ENCODE measurements at regions not wholly inside any gene's neighbourhood (a gene's known extent, or its start where the extent isn't known, plus 50 kb on each side); places are given as distances from the start of the nearest gene placed in this dataset.

- Mint-ChIP-seq H3K27ac (no peak overlapping the region), H3K27me3 (peaks cover 0 to 10% of the 10 kb centered on the region in 2 donors)
- 80% methylated on average over 1 of the region's 3 CpGs for WGBS (ENCODE audit: insufficient coverage)
Observed at GRCh38 chr6:164414695-164415094, 894.7 kb downstream of the C6orf118 start.

GRCh38 chr6:164412566-164412965 is 896.8 kb downstream of the C6orf118 start:
- Mint-ChIP-seq H3K9me3 (peaks cover 5 to 9% (median 6%) of the 10 kb centered on the region in 3 donors), H3K27ac (no peak overlapping the region), H3K27me3 (peaks cover 0 to 10% of the 10 kb centered on the region in 2 donors), H3K4me3 (no peak overlapping the region), H3K36me3 (no peaks in the 10 kb centered on the region), H3K4me1 (peaks cover 0 to 4% (median 0%) of the 10 kb centered on the region in 3 donors)
- no peak for ATAC-seq (replicated peaks in 1 of 4)
- no peak overlapping the region for H3K27ac ChIP-seq (ENCODE audit: low read length)
- ChIA-PET CTCF (no interaction called here), POLR2A (no interaction called here)
- H3K9me3 ChIP-seq, result no peaks in the 10 kb centered on the region
- H3K4me1 ChIP-seq (ENCODE audit: control insufficient read depth in 1 of 2, extremely low read depth in 1 of 2, insufficient read depth in 2 of 2, low read length in 2 of 2), result no peaks in the 10 kb centered on the region
- DNase-seq, result no peak
- no peaks in the 10 kb centered on the region for H3K36me3 ChIP-seq (ENCODE audit: control insufficient read depth in 2 of 2, extremely low read depth in 1 of 2, insufficient read depth in 1 of 2, low read length in 1 of 2)
- H3K27me3 ChIP-seq (replicated peaks in 1 of 2; ENCODE audit: control insufficient read depth in 2 of 2, extremely low read depth in 1 of 2, insufficient read depth in 2 of 2, low read length in 1 of 2), result no peaks in the 10 kb centered on the region
- no CpG with 5 or more reads among the region's 2 CpGs for WGBS (ENCODE audit: insufficient coverage)
- no peak overlapping the region for H3K4me3 ChIP-seq (ENCODE audit: control insufficient read depth in 1 of 2, extremely low read depth in 1 of 2, low read length in 1 of 2)

More at GRCh38 chr6:164414695-164415094, 894.7 kb downstream of the C6orf118 start:
- POLR2A ChIA-PET, result no interaction called here
- Mint-ChIP-seq H3K36me3 (no peaks in the 10 kb centered on the region), H3K4me1 (peaks cover 0 to 4% (median 0%) of the 10 kb centered on the region in 3 donors), H3K9me3 (peaks cover 5 to 9% (median 6%) of the 10 kb centered on the region in 3 donors), H3K4me3 (no peak overlapping the region)
- Histone ChIP-seq H3K4me1 (ENCODE audit: control insufficient read depth in 1 of 2, extremely low read depth in 1 of 2, insufficient read depth in 2 of 2, low read length in 2 of 2) (no peaks in the 10 kb centered on the region), H3K36me3 (ENCODE audit: control insufficient read depth in 2 of 2, extremely low read depth in 1 of 2, insufficient read depth in 1 of 2, low read length in 1 of 2) (no peaks in the 10 kb centered on the region), H3K27ac (ENCODE audit: low read length) (no peak overlapping the region), H3K27me3 (replicated peaks in 1 of 2; ENCODE audit: control insufficient read depth in 2 of 2, extremely low read depth in 1 of 2, insufficient read depth in 2 of 2, low read length in 1 of 2) (no peaks in the 10 kb centered on the region), H3K9me3 (no peaks in the 10 kb centered on the region), H3K4me3 (ENCODE audit: control insufficient read depth in 1 of 2, extremely low read depth in 1 of 2, low read length in 1 of 2) (no peak overlapping the region)
- ATAC-seq (replicated peaks in 1 of 4) (no peak), DNase-seq (no peak)
- CTCF ChIA-PET, result no interaction called here

GRCh38 chr6:164410017-164410416 is 899.4 kb downstream of the C6orf118 start:
- no peaks in the 10 kb centered on the region for H3K36me3 Mint-ChIP-seq
- no peaks in the 10 kb centered on the region for H3K4me1 ChIP-seq (ENCODE audit: control insufficient read depth in 1 of 2, extremely low read depth in 1 of 2, insufficient read depth in 2 of 2, low read length in 2 of 2)
- ATAC-seq (replicated peaks in 1 of 4) (no peak), DNase-seq (no peak)
- 65% methylated on average over 3 of the region's 5 CpGs for WGBS (ENCODE audit: insufficient coverage)
- H3K9me3 Mint-ChIP-seq, result peaks cover 6 to 9% (median 6%) of the 10 kb centered on the region in 3 donors
- H3K4me1 Mint-ChIP-seq, result no peaks in the 10 kb centered on the region
- ChIA-PET CTCF (no interaction called here), POLR2A (no interaction called here)
- no peaks in the 10 kb centered on the region for H3K9me3 ChIP-seq
- H3K27me3 Mint-ChIP-seq, result peaks cover 0 to 10% of the 10 kb centered on the region in 2 donors
- H3K27me3 ChIP-seq (replicated peaks in 1 of 2; ENCODE audit: control insufficient read depth in 2 of 2, extremely low read depth in 1 of 2, insufficient read depth in 2 of 2, low read length in 1 of 2), result no peaks in the 10 kb centered on the region
- no peak overlapping the region for H3K27ac ChIP-seq (ENCODE audit: low read length)
- H3K27ac Mint-ChIP-seq, result no peak overlapping the region
- no peak overlapping the region for H3K4me3 Mint-ChIP-seq
- H3K4me3 ChIP-seq (ENCODE audit: control insufficient read depth in 1 of 2, extremely low read depth in 1 of 2, low read length in 1 of 2), result no peak overlapping the region
- H3K36me3 ChIP-seq (ENCODE audit: control insufficient read depth in 2 of 2, extremely low read depth in 1 of 2, insufficient read depth in 1 of 2, low read length in 1 of 2), result no peaks in the 10 kb centered on the region

- no peak overlapping the region for H3K27ac ChIP-seq (ENCODE audit: low read length)
- DNase-seq, result no peak
- ATAC-seq (replicated peaks in 1 of 4), result no peak
- ChIA-PET CTCF (interaction anchor here in 1 of 2 donors (0.6 kb wide), 1 partner anchor 70 kb away, joined by 3 read pairs; no protein-coding TSS in a partner anchor), POLR2A (no interaction called here)
- no peaks in the 10 kb centered on the region for H3K9me3 ChIP-seq
- no peak overlapping the region for H3K4me3 ChIP-seq (ENCODE audit: control insufficient read depth in 1 of 2, extremely low read depth in 1 of 2, low read length in 1 of 2)
- H3K36me3 Mint-ChIP-seq, result no peaks in the 10 kb centered on the region
- H3K27me3 Mint-ChIP-seq, result peaks cover 0 to 9% of the 10 kb centered on the region in 2 donors
- peaks cover 5 to 9% (median 9%) of the 10 kb centered on the region in 3 donors for H3K9me3 Mint-ChIP-seq
- no peaks in the 10 kb centered on the region for H3K36me3 ChIP-seq (ENCODE audit: control insufficient read depth in 2 of 2, extremely low read depth in 1 of 2, insufficient read depth in 1 of 2, low read length in 1 of 2)
- no peak overlapping the region for H3K27ac Mint-ChIP-seq
- H3K4me3 Mint-ChIP-seq, result no peak overlapping the region
- H3K4me1 ChIP-seq (ENCODE audit: control insufficient read depth in 1 of 2, extremely low read depth in 1 of 2, insufficient read depth in 2 of 2, low read length in 2 of 2), result no peaks in the 10 kb centered on the region
- WGBS (ENCODE audit: insufficient coverage), result 72% methylated on average over 6 of the region's 8 CpGs
- H3K27me3 ChIP-seq (replicated peaks in 1 of 2; ENCODE audit: control insufficient read depth in 2 of 2, extremely low read depth in 1 of 2, insufficient read depth in 2 of 2, low read length in 1 of 2), result no peaks in the 10 kb centered on the region
- H3K4me1 Mint-ChIP-seq, result no peaks in the 10 kb centered on the region
Observed at GRCh38 chr6:164409309-164410009, 899.9 kb downstream of the C6orf118 start.

GRCh38 chr6:164408868-164409267 is 900.5 kb downstream of the C6orf118 start:
- Histone ChIP-seq H3K4me3 (ENCODE audit: control insufficient read depth in 1 of 2, extremely low read depth in 1 of 2, low read length in 1 of 2) (no peak overlapping the region), H3K27ac (ENCODE audit: low read length) (no peak overlapping the region), H3K9me3 (no peaks in the 10 kb centered on the region), H3K4me1 (ENCODE audit: control insufficient read depth in 1 of 2, extremely low read depth in 1 of 2, insufficient read depth in 2 of 2, low read length in 2 of 2) (no peaks in the 10 kb centered on the region), H3K36me3 (ENCODE audit: control insufficient read depth in 2 of 2, extremely low read depth in 1 of 2, insufficient read depth in 1 of 2, low read length in 1 of 2) (no peaks in the 10 kb centered on the region), H3K27me3 (replicated peaks in 1 of 2; ENCODE audit: control insufficient read depth in 2 of 2, extremely low read depth in 1 of 2, insufficient read depth in 2 of 2, low read length in 1 of 2) (no peaks in the 10 kb centered on the region)
- Mint-ChIP-seq H3K4me3 (no peak overlapping the region), H3K9me3 (peaks cover 2 to 9% (median 6%) of the 10 kb centered on the region in 3 donors), H3K4me1 (no peaks in the 10 kb centered on the region), H3K27me3 (peaks cover 0 to 4% of the 10 kb centered on the region in 2 donors), H3K27ac (no peak overlapping the region), H3K36me3 (no peaks in the 10 kb centered on the region)
- 87% methylated on average over 5 of the region's 5 CpGs for WGBS (ENCODE audit: insufficient coverage)
- ChIA-PET POLR2A (no interaction called here), CTCF (interaction anchor here in 1 of 2 donors (0.6 kb wide), 1 partner anchor 70 kb away, joined by 3 read pairs; no protein-coding TSS in a partner anchor)
- ATAC-seq (replicated peaks in 1 of 4) (no peak), DNase-seq (no peak)

GRCh38 chr6:164404812-164405488 is 904.5 kb downstream of the C6orf118 start:
- CTCF ChIA-PET, result no interaction called here
- H3K27me3 Mint-ChIP-seq, result peaks cover 0 to under 1% of the 10 kb centered on the region in 2 donors
- H3K4me3 Mint-ChIP-seq, result no peak overlapping the region
- Histone ChIP-seq H3K36me3 (ENCODE audit: control insufficient read depth in 2 of 2, extremely low read depth in 1 of 2, insufficient read depth in 1 of 2, low read length in 1 of 2) (no peaks in the 10 kb centered on the region), H3K9me3 (no peaks in the 10 kb centered on the region), H3K4me3 (ENCODE audit: control insufficient read depth in 1 of 2, extremely low read depth in 1 of 2, low read length in 1 of 2) (no peak overlapping the region), H3K27ac (ENCODE audit: low read length) (no peak overlapping the region), H3K27me3 (replicated peaks in 1 of 2; ENCODE audit: control insufficient read depth in 2 of 2, extremely low read depth in 1 of 2, insufficient read depth in 2 of 2, low read length in 1 of 2) (no peaks in the 10 kb centered on the region), H3K4me1 (ENCODE audit: control insufficient read depth in 1 of 2, extremely low read depth in 1 of 2, insufficient read depth in 2 of 2, low read length in 2 of 2) (no peaks in the 10 kb centered on the region)
- no peaks in the 10 kb centered on the region for H3K36me3 Mint-ChIP-seq
- WGBS (ENCODE audit: insufficient coverage), result 50% methylated on average over 1 of the region's 4 CpGs
- H3K4me1 Mint-ChIP-seq, result peaks cover 0 to 6% (median 0%) of the 10 kb centered on the region in 3 donors
- DNase-seq, result no peak
- ATAC-seq (replicated peaks in 1 of 4), result no peak
- no peak overlapping the region for H3K27ac Mint-ChIP-seq
- POLR2A ChIA-PET, result no interaction called here
- H3K9me3 Mint-ChIP-seq, result peaks cover 0 to 4% (median 0%) of the 10 kb centered on the region in 3 donors

Measured in T-cell (primary cell).